ENCODE measurements at regions not wholly inside any gene's neighbourhood (a gene's known extent, or its start where the extent isn't known, plus 50 kb on each side); places are given as distances from the start of the nearest gene placed in this dataset.

- H3K9me3 ChIP-seq (ENCODE audit: control insufficient read depth in 2 of 2, low read length in 2 of 2) = no peaks in the 10 kb centered on the region
Measured at GRCh38 chr15:37481126-37481525, 380.8 kb upstream of the MEIS2 start.

GRCh38 chr15:37483779-37484178 is 383.4 kb upstream of the MEIS2 start:
- Histone ChIP-seq H3K9me3 (ENCODE audit: control insufficient read depth in 2 of 2, low read length in 2 of 2) (peaks cover 0 to 4% of the 10 kb centered on the region in 2 donors), H3K4me3 (ENCODE audit: low read length in 2 of 2) (no peak overlapping the region), H3K27ac (ENCODE audit: low read depth in 2 of 2, low read length in 2 of 2) (no peak overlapping the region), H3K9ac (ENCODE audit: low read depth in 1 of 2, low read length in 2 of 2) (no peak overlapping the region), H3K27me3 (ENCODE audit: control insufficient read depth in 2 of 2, insufficient read depth in 2 of 2, low read length in 2 of 2) (no peaks in the 10 kb centered on the region), H3K36me3 (ENCODE audit: control insufficient read depth in 2 of 2, insufficient read depth in 2 of 2, low read length in 2 of 2) (no peaks in the 10 kb centered on the region), H3K4me1 (ENCODE audit: control insufficient read depth in 2 of 2, insufficient read depth in 2 of 2, low read length in 2 of 2) (no peaks in the 10 kb centered on the region)

More at GRCh38 chr15:37481126-37481525, 380.8 kb upstream of the MEIS2 start:
- Histone ChIP-seq H3K4me1 (ENCODE audit: control insufficient read depth in 2 of 2, insufficient read depth in 2 of 2, low read length in 2 of 2) (no peaks in the 10 kb centered on the region), H3K27me3 (ENCODE audit: control insufficient read depth in 2 of 2, insufficient read depth in 2 of 2, low read length in 2 of 2) (no peaks in the 10 kb centered on the region), H3K4me3 (ENCODE audit: low read length in 2 of 2) (no peak overlapping the region), H3K27ac (ENCODE audit: low read depth in 2 of 2, low read length in 2 of 2) (no peak overlapping the region), H3K9ac (ENCODE audit: low read depth in 1 of 2, low read length in 2 of 2) (no peak overlapping the region), H3K36me3 (ENCODE audit: control insufficient read depth in 2 of 2, insufficient read depth in 2 of 2, low read length in 2 of 2) (no peaks in the 10 kb centered on the region)

GRCh38 chr15:37485056-37485455 is 384.7 kb upstream of the MEIS2 start:
- Histone ChIP-seq H3K36me3 (ENCODE audit: control insufficient read depth in 2 of 2, insufficient read depth in 2 of 2, low read length in 2 of 2) (no peaks in the 10 kb centered on the region), H3K27ac (ENCODE audit: low read depth in 2 of 2, low read length in 2 of 2) (no peak overlapping the region), H3K9ac (ENCODE audit: low read depth in 1 of 2, low read length in 2 of 2) (no peak overlapping the region), H3K27me3 (ENCODE audit: control insufficient read depth in 2 of 2, insufficient read depth in 2 of 2, low read length in 2 of 2) (no peaks in the 10 kb centered on the region), H3K4me3 (ENCODE audit: low read length in 2 of 2) (no peak overlapping the region), H3K4me1 (ENCODE audit: control insufficient read depth in 2 of 2, insufficient read depth in 2 of 2, low read length in 2 of 2) (no peaks in the 10 kb centered on the region), H3K9me3 (ENCODE audit: control insufficient read depth in 2 of 2, low read length in 2 of 2) (peaks cover 0 to 4% of the 10 kb centered on the region in 2 donors)

GRCh38 chr15:37490707-37491106 is 390.4 kb upstream of the MEIS2 start:
- H3K4me3 ChIP-seq (ENCODE audit: low read length in 2 of 2) = no peak overlapping the region
- no peak overlapping the region for H3K27ac ChIP-seq (ENCODE audit: low read depth in 2 of 2, low read length in 2 of 2)
- no peaks in the 10 kb centered on the region for H3K27me3 ChIP-seq (ENCODE audit: control insufficient read depth in 2 of 2, insufficient read depth in 2 of 2, low read length in 2 of 2)
- H3K9me3 ChIP-seq (ENCODE audit: control insufficient read depth in 2 of 2, low read length in 2 of 2) = peaks cover 0 to 4% of the 10 kb centered on the region in 2 donors
- H3K36me3 ChIP-seq (ENCODE audit: control insufficient read depth in 2 of 2, insufficient read depth in 2 of 2, low read length in 2 of 2) = no peaks in the 10 kb centered on the region
- H3K4me1 ChIP-seq (ENCODE audit: control insufficient read depth in 2 of 2, insufficient read depth in 2 of 2, low read length in 2 of 2) = no peaks in the 10 kb centered on the region
- H3K9ac ChIP-seq (ENCODE audit: low read depth in 1 of 2, low read length in 2 of 2) = no peak overlapping the region

DNA sequence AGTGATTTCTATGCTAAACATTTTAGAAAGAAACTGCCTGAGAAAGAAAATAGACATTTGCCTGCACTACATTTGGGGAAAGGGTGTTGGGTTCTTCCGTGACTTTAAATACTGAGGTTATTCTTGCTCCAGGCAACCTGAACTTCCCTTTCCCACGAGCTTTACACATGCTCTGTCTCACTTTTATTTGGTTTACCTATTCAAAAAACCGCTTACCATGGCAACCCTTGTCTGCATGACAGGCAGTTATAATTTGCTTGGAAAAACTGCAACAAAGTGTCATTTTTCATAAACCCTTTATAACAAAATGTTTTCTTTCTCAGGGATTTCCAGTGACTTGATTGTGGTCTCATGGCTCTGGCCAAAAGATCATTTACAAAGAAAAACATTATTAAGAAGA is 416.3 kb upstream of the MEIS2 start:
- Histone ChIP-seq H3K9me3 (ENCODE audit: control insufficient read depth in 2 of 2, low read length in 2 of 2) (no peaks in the 10 kb centered on the region), H3K27ac (ENCODE audit: low read depth in 2 of 2, low read length in 2 of 2) (no peak overlapping the region), H3K36me3 (ENCODE audit: control insufficient read depth in 2 of 2, insufficient read depth in 2 of 2, low read length in 2 of 2) (no peaks in the 10 kb centered on the region), H3K4me1 (ENCODE audit: control insufficient read depth in 2 of 2, insufficient read depth in 2 of 2, low read length in 2 of 2) (no peaks in the 10 kb centered on the region), H3K27me3 (ENCODE audit: control insufficient read depth in 2 of 2, insufficient read depth in 2 of 2, low read length in 2 of 2) (no peaks in the 10 kb centered on the region), H3K4me3 (ENCODE audit: low read length in 2 of 2) (no peak overlapping the region), H3K9ac (ENCODE audit: low read depth in 1 of 2, low read length in 2 of 2) (no peak overlapping the region)

GRCh38 chr15:37517191-37517895 is 417.0 kb upstream of the MEIS2 start:
- no peak overlapping the region for H3K27ac ChIP-seq (ENCODE audit: low read depth in 2 of 2, low read length in 2 of 2)
- H3K4me1 ChIP-seq (ENCODE audit: control insufficient read depth in 2 of 2, insufficient read depth in 2 of 2, low read length in 2 of 2) = no peaks in the 10 kb centered on the region
- no peak overlapping the region for H3K9ac ChIP-seq (ENCODE audit: low read depth in 1 of 2, low read length in 2 of 2)

DNA sequence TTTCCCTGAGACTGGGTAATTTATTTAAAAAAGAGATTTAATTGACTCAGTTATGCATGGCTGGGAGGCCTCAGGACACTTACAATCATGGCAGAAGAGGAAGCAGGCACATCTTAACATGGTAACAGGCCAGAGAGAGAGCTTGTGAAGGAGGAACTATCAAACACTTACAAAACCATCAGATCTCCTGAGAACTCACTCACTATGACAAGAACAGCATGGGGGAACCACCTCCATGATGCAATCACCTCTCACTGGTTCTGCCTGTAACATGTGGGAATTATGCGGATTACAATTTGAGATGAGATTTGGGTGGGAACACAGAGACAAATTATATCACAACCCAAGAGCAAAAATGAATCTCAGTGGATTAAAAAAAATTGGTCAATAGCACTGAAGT is 416.0 kb upstream of the TMCO5A start:
- Histone ChIP-seq H3K27ac (ENCODE audit: low read depth in 2 of 2, low read length in 2 of 2) (no peak overlapping the region), H3K4me3 (ENCODE audit: low read length in 2 of 2) (no peak overlapping the region), H3K27me3 (ENCODE audit: control insufficient read depth in 2 of 2, insufficient read depth in 2 of 2, low read length in 2 of 2) (no peaks in the 10 kb centered on the region), H3K4me1 (ENCODE audit: control insufficient read depth in 2 of 2, insufficient read depth in 2 of 2, low read length in 2 of 2) (no peaks in the 10 kb centered on the region), H3K9ac (ENCODE audit: low read depth in 1 of 2, low read length in 2 of 2) (no peak overlapping the region), H3K36me3 (ENCODE audit: control insufficient read depth in 2 of 2, insufficient read depth in 2 of 2, low read length in 2 of 2) (no peaks in the 10 kb centered on the region), H3K9me3 (ENCODE audit: control insufficient read depth in 2 of 2, low read length in 2 of 2) (no peaks in the 10 kb centered on the region)

More at GRCh38 chr15:37517191-37517895, 417.0 kb upstream of the MEIS2 start:
- Histone ChIP-seq H3K27me3 (ENCODE audit: control insufficient read depth in 2 of 2, insufficient read depth in 2 of 2, low read length in 2 of 2) (no peaks in the 10 kb centered on the region), H3K4me3 (ENCODE audit: low read length in 2 of 2) (no peak overlapping the region), H3K9me3 (ENCODE audit: control insufficient read depth in 2 of 2, low read length in 2 of 2) (no peaks in the 10 kb centered on the region), H3K36me3 (ENCODE audit: control insufficient read depth in 2 of 2, insufficient read depth in 2 of 2, low read length in 2 of 2) (no peaks in the 10 kb centered on the region)

DNA sequence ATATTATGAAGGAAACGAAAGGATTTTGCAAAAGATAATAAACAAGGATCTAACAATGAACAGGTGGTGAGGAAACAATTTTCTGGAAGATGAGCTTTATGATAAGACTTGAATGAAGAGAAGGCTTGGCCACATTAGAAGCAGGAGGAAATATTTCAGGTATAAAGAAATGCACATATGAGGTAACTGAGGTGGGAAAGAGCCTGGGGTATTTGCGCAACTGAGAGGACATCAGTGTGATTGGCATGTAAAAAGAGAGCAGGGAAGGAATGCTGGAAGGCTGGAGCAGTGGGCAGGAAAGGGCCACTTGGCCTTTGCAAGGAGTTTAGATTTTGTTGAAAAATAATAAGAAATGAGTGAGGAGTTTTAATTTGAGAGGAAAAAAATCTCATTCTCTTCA is 414.4 kb upstream of the TMCO5A start:
- Histone ChIP-seq H3K4me1 (ENCODE audit: control insufficient read depth in 2 of 2, insufficient read depth in 2 of 2, low read length in 2 of 2) (no peaks in the 10 kb centered on the region), H3K27ac (ENCODE audit: low read depth in 2 of 2, low read length in 2 of 2) (no peak overlapping the region), H3K4me3 (ENCODE audit: low read length in 2 of 2) (no peak overlapping the region), H3K9ac (ENCODE audit: low read depth in 1 of 2, low read length in 2 of 2) (no peak overlapping the region), H3K27me3 (ENCODE audit: control insufficient read depth in 2 of 2, insufficient read depth in 2 of 2, low read length in 2 of 2) (no peaks in the 10 kb centered on the region), H3K9me3 (ENCODE audit: control insufficient read depth in 2 of 2, low read length in 2 of 2) (no peaks in the 10 kb centered on the region), H3K36me3 (ENCODE audit: control insufficient read depth in 2 of 2, insufficient read depth in 2 of 2, low read length in 2 of 2) (no peaks in the 10 kb centered on the region)

DNA sequence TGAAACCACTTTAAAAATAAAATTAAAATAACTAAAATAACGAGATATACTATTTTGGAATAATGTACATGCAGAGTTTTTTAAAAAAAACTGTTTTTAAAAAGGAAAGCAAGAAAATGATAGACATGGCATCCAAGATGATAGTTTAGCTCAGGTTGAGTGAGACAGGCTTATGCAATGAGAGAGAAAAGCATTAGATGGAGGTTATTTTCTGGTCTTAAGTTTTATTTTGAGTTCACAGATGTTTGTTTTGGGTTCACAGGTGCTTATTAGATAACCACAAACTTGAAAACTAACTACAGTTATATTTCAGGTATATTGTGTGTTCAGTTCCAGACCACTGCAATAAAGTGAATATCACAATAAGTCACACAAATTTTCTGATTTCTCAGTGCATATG is 413.6 kb upstream of the TMCO5A start:
- Histone ChIP-seq H3K36me3 (ENCODE audit: control insufficient read depth in 2 of 2, insufficient read depth in 2 of 2, low read length in 2 of 2) (no peaks in the 10 kb centered on the region), H3K27me3 (ENCODE audit: control insufficient read depth in 2 of 2, insufficient read depth in 2 of 2, low read length in 2 of 2) (no peaks in the 10 kb centered on the region), H3K27ac (ENCODE audit: low read depth in 2 of 2, low read length in 2 of 2) (no peak overlapping the region), H3K9ac (ENCODE audit: low read depth in 1 of 2, low read length in 2 of 2) (no peak overlapping the region), H3K4me3 (ENCODE audit: low read length in 2 of 2) (no peak overlapping the region), H3K4me1 (ENCODE audit: control insufficient read depth in 2 of 2, insufficient read depth in 2 of 2, low read length in 2 of 2) (no peaks in the 10 kb centered on the region), H3K9me3 (ENCODE audit: control insufficient read depth in 2 of 2, low read length in 2 of 2) (no peaks in the 10 kb centered on the region)

- no peaks in the 10 kb centered on the region for H3K27me3 ChIP-seq (ENCODE audit: control insufficient read depth in 2 of 2, insufficient read depth in 2 of 2, low read length in 2 of 2)
- no peaks in the 10 kb centered on the region for H3K36me3 ChIP-seq (ENCODE audit: control insufficient read depth in 2 of 2, insufficient read depth in 2 of 2, low read length in 2 of 2)
- no peaks in the 10 kb centered on the region for H3K4me1 ChIP-seq (ENCODE audit: control insufficient read depth in 2 of 2, insufficient read depth in 2 of 2, low read length in 2 of 2)
- H3K4me3 ChIP-seq (ENCODE audit: low read length in 2 of 2) = no peak overlapping the region
- H3K9ac ChIP-seq (ENCODE audit: low read depth in 1 of 2, low read length in 2 of 2) = no peak overlapping the region
- H3K27ac ChIP-seq (ENCODE audit: low read depth in 2 of 2, low read length in 2 of 2) = no peak overlapping the region
- no peaks in the 10 kb centered on the region for H3K9me3 ChIP-seq (ENCODE audit: control insufficient read depth in 2 of 2, low read length in 2 of 2)
Measured at GRCh38 chr15:37524601-37525000, 409.8 kb upstream of the TMCO5A start.

All from mucosa of rectum (tissue), 2 donors.